PFSK-1 (cell line): ENCODE measurements at regions not wholly inside any gene's neighbourhood (a gene's known extent, or its start where the extent isn't known, plus 50 kb on each side); places are given as distances from the start of the nearest gene placed in this dataset.

Source experiments
- POLR2AphosphoS5 ChIP-seq: IDR thresholded peaks from 2 replicates; pipeline ENCODE4 v1.6.1; 2012; ENCODE audit warnings: low read depth, mild to moderate bottlenecking, control low read depth, low read length, moderate library complexity
- REST ChIP-seq, 2 experiments: IDR thresholded peaks; 2 replicates each; pipeline versions ENCODE4 v1.6.1 to v1.8.0; 2011 to 2012; ENCODE audit warnings: low read depth in 2 of 2, low read length in 2 of 2, control low read depth in 1 of 2, inconsistent platforms in 1 of 2, mild to moderate bottlenecking in 1 of 2, moderate library complexity in 1 of 2; ENCODE audit not compliant: insufficient read depth in 1 of 2
- SIN3A ChIP-seq: IDR thresholded peaks from 2 replicates; pipeline ENCODE4 v1.6.1; 2012; ENCODE audit warnings: mild to moderate bottlenecking, low read length, moderate library complexity, borderline replicate concordance; ENCODE audit not compliant: insufficient read depth
- TAF1 ChIP-seq: IDR thresholded peaks from 2 replicates; pipeline ENCODE4 v1.6.1; 2012; ENCODE audit warnings: low read length, control low read depth, borderline replicate concordance; ENCODE audit not compliant: insufficient read depth

GRCh38 chr18:73797419-73797818, 350.2 kb downstream of the FBXO15 start:
- TF ChIP-seq REST (IDR thresholded peaks at IDR 0.05; ENCODE audit: insufficient read depth in 1 of 2, low read depth in 2 of 2, low read length in 2 of 2) (no peak), POLR2AphosphoS5 (no peak), TAF1 (no peak), SIN3A (no peak)
